HG03432 (cell line): ENCODE measurements at regions not wholly inside any gene's neighbourhood (a gene's known extent, or its start where the extent isn't known, plus 50 kb on each side); places are given as distances from the start of the nearest gene placed in this dataset.

Experiments
- ATAC-seq: cut with Tn5 transposase; IDR thresholded peaks from one replicate; pipeline ENCODE4 v1.9.1; 2021; ENCODE audit warnings: mild to moderate bottlenecking, moderate library complexity; ENCODE audit not compliant: unreplicated experiment

DNA sequence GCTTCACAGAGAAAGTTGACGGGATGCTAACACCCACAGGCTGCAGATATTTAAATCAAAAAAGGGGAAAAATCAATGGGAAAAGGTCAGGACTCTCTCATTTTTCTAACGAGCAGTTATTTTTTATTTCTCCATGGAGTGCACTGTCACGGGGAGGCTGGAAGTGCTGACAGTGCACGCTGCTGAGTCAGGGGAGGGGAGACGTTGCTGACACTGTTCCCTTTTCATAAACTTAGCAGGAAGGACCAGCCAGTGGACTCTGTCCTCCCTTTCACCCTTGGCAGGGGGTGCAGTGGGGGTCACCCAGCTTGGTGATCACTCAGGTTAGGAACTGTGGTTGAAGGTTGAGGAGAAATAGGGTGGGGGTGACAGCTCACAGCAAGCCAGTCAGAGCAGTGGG, 65.6 kb upstream of the FUT8 start:
- no peak for ATAC-seq

DNA sequence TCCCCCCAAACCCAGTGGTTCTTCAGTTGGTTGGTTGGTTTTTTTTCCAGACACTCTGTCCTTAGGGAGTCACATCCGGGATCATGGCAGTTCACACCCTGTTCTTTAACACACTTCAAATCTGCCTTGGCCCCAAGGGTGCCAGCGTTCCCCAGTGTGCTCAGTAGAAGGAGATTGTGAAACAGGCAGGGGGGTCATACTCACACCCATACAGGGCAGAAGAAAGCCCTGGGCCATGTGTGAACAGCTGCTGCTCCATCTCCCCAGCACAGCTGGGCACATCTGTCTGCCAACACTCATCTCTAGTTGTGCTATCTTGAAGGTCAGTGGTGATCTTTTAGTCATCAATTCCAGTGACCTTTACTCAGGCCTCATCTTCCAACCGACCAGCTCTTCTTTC, 64.4 kb upstream of the FUT8 start:
- ATAC-seq, result no peak

DNA sequence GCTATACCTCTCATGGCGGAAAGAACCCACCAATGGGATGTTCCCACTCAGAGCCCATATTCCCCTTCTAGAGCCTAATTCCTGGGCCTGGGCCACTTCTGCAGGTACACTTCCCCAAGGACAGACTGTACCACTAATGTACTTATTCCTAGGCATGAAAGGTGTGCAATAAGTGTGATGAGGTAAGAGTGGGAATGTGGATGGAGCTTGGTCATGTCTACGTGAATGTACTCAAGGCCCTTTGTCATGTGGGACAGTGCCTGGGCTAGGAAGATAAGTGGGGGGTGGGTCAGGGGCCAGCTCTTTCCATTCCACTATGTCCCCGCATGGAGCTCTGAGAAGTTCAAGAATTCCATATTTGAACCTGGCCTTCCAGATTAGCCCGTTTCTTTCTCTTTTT, 63.4 kb upstream of the FUT8 start:
- no peak for ATAC-seq

DNA sequence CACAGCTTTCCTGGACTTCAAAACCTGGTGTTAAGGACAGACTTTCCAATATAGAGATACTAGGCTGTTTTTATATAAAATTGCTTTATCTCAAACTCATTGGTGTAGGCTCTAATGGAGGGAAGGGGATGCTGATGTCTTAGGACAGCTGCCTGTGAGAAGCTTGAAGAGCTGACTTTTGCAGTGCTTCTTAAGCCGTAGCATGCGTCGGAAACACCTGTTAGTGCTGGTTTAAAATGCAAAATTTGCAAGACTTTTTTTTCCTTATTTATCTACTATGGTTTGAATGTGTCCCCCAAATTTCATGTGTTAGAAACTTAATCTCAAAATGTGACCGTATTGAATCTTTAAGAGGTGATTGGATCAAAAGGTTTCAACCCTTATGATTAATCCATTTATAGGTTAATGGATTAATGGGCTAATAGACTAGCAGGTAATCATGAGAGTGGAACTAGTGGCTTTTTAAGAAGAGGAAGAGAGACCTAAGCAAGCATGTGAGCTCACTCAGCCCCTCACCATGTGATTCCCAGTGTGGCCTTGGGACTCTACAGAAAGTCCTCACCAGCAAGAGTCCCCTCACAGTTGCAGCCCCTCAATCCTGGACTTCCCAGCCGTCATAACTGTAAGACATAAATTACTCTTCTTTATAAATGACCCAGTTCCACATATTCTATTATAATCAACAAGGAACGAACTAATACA, 60.9 kb upstream of the FUT8 start:
- no peak for ATAC-seq

DNA sequence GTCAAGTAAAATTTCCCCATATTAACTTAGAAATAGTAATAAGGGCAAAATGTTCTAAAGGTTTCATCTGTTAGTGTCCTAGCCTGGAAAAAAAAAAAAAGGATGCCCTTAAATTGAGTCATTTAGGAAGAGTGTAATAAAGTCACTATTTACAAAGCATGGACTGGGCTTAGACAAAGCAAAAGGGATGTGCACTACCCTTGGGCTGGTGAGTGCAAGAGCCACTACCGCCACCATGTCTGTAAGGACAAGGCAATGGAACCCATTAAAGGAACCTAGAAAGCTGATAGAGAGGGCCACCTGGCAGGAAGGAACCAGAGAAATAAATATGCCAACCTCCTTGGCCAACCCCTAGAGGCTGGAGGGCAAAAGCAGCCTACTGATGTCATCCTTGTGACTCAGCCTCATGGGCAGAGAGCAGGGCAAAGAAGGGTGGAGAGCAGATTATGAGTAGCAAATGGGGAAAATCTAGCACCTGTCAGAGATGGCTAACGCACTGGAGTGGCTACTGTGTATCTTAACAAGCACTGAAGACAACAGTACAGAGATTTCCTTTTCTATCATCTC, 59.5 kb upstream of the FUT8 start:
- ATAC-seq, result peak; percentile 37

DNA sequence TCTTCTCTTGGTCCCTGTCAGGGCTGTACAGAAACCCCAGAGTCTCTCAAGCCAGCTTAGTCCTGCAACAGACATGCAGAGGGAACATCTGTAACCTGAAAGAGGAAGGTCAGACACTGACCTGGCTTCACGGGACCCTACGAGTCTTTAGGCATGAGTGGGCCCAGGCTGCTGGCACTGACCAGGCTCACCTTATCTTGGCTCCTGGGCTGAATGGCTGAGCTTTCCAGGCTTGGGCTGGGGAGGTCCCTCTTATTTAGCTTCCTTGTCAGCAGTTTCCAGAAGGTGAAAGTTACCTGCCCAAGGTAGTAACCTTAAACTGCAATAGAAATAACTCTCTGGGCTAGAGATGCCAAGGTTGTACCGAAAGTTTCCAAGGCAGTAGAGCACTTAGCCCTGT, 58.4 kb upstream of the FUT8 start:
- no peak for ATAC-seq

DNA sequence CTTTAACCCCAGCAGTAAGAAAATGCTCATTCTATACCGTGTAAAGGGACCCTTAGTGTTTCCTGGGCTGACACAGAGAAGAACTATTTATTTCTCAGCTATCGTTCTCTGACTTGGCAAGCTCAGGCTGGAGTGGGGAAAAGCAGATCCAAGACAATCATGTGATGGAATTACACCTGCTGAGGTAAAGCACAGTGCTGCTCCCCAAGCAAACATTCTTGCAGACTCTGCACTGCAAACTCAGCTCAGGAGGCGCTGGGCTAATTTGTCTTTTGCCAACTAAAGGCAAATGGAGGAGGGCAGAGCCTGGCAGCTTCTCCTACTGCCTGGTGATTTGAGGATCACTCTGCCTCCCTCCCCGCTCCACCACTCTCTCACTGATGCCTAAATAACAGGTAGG, 57.8 kb upstream of the FUT8 start:
- no peak for ATAC-seq

DNA sequence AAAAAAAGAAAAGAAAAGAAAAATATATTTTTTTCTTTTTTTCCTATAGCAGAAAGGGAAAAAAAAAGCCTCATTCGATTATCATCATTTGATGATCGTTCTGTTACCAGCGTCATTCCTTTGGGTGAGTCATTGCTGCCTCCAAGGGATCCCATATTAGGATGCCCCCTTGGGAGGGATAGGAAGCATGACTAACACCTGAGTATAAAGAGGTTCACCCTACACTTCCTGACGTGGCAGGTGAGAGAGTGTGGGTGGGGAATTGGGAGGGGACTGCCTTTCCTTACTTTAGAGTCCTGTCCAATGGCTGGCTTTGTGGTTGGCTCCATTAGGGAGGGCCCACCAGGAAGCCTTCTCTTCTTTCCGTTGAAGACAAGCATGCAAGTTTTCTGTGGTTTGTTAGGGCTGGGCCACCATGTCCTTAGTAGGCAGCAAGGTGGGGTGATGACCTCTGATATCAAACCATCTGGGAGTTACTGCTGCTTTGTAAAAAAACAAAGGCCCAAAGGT, 56.1 kb upstream of the FUT8 start:
- no peak for ATAC-seq

DNA sequence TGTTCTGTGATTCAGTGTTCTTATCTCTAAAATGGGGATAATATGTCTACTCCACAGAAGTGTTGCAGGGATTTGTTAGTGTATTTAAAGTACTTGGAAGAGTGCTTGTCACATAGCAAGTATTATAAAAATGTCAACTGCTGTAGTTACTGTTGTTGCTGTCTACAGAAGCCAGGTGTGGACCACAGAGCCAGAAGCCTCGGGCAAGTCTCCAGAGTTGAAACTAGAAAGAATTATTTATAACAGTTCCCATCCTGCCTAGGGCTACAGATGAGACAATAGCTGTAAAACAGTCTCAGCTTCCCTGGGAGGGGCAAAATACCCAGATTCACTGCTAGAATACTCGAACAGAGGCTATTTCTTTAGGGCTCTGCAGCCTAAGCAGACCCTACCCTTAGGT, 55.4 kb upstream of the FUT8 start:
- peak; percentile 47 for ATAC-seq

DNA sequence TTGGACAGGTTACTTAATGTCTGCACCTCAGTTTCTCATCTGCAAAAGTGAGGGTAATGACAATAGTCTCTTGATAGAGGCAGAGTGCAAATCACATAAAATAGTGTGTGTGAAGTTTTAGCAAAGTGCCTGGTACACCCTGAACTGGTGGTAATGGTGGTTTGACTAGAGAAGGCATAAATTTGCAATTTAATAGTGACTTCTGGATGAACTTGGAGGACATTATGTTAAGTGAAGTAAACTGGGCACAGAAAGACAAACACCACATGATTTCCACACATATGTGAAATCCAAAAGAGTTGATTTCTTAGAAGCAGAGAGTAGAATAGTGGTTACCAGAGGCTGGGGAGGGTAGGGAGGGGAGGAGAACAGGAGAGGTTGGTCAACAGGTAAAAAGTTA, 54.8 kb upstream of the FUT8 start:
- no peak for ATAC-seq

DNA sequence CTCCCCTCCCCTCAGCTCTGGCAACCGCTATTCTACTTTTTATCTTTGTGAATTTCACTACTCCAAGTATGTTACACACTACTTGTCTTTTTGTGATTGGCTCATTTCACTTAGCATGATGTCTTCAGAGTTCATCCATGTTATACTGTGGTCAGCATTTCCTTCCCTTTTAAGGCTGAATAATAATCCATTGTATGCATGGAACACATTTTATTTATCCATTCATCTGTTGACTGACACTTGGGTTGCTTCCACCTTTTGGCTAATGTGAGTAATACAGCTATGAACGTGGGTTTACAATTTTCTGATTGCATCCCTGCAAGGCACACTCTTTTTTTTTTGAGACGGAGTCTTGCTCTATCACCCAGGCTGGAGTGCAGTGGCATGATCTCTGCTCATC, 53.0 kb upstream of the FUT8 start:
- ATAC-seq, result no peak

DNA sequence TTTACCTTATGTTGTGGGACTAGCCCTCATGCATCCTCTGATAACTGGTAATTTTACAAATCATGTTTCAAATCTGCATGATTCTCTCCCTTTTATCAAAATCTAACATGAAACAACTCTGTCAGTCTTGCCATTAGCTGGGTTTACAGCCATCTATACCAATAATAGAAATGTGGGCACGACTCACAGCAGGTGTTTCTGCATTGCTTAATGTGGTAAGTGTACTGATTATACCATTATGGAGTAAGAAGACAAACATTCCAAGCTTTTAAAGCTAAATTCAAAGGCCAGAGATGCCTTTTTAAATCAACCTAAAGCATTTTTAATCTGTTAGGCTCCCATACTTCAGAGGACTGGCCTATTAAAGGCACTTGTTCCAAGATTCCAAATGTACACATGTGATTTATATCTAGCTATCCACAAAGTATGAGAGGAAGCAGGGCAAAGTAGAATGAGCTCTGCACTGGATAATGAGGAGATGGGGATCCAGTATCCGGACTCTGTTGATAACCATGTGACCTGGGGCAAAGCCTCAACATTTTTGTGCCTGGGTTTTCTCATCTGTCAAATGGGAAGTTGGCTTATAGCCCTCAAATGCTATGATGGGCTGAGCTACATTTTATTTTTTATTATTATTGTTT, 52.3 kb upstream of the FUT8 start:
- no peak for ATAC-seq

DNA sequence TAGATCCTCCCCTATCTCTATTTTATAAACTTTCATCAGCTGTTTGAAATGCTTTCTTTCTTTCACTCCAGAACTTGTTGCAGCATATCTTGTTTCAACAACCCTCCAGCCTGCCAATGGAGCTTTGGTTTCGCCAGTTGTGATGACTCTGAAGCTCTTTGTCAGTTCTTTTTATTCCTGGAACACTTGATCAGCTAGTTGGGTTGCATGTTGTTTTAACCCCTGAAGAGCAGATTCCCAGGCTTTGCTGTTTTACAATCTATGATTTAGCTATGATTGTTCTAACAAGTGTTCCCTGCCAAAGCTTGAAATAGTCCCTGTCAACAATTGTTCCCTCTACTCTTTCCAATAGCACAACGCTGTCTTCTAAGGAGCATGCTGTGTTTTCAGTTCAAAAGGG, 50.6 kb upstream of the FUT8 start:
- ATAC-seq, result no peak
